ENCODE measurements at regions not wholly inside any gene's neighbourhood (a gene's known extent, or its start where the extent isn't known, plus 50 kb on each side); places are given as distances from the start of the nearest gene placed in this dataset.

DNA sequence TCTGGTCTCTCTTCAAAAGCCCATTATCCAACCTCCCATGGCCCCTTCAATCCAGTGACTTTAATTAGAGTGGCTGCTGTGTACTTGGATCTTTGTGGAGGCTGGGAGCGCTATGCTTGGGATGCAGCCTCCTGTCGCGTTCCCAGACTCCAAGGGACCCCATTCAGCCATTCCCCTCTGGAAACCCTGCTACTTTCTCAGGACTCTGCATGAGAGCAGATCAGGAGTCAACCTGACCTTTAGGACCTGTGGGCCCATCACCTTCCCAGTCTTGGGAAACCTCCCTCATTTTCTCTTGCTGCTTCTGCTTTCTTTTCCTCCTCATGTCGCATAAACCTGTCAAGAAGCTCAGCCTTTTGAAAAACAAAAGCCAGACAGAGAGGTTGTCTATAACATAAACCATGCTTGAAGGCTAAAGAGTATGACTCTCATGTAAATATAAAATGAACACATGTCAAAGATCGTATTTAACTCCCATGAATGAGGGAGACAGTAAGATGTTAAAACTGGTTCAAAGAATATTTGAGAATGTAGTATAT is 143.1 kb upstream of the PELI1 start:
- TF ChIP-seq, protein P1, sequence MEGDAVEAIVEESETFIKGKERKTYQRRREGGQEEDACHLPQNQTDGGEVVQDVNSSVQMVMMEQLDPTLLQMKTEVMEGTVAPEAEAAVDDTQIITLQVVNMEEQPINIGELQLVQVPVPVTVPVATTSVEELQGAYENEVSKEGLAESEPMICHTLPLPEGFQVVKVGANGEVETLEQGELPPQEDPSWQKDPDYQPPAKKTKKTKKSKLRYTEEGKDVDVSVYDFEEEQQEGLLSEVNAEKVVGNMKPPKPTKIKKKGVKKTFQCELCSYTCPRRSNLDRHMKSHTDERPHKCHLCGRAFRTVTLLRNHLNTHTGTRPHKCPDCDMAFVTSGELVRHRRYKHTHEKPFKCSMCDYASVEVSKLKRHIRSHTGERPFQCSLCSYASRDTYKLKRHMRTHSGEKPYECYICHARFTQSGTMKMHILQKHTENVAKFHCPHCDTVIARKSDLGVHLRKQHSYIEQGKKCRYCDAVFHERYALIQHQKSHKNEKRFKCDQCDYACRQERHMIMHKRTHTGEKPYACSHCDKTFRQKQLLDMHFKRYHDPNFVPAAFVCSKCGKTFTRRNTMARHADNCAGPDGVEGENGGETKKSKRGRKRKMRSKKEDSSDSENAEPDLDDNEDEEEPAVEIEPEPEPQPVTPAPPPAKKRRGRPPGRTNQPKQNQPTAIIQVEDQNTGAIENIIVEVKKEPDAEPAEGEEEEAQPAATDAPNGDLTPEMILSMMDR (IDR thresholded peaks at IDR 0.05; ENCODE audit: low read depth, low read length): no peak
- DNase-seq (ENCODE audit: low read depth in 2 of 2): no peak
- no peak overlapping the region for H3K4me3 ChIP-seq (replicated peaks in 1 of 2; ENCODE audit: low read depth in 2 of 2, low read length in 2 of 2)

DNA sequence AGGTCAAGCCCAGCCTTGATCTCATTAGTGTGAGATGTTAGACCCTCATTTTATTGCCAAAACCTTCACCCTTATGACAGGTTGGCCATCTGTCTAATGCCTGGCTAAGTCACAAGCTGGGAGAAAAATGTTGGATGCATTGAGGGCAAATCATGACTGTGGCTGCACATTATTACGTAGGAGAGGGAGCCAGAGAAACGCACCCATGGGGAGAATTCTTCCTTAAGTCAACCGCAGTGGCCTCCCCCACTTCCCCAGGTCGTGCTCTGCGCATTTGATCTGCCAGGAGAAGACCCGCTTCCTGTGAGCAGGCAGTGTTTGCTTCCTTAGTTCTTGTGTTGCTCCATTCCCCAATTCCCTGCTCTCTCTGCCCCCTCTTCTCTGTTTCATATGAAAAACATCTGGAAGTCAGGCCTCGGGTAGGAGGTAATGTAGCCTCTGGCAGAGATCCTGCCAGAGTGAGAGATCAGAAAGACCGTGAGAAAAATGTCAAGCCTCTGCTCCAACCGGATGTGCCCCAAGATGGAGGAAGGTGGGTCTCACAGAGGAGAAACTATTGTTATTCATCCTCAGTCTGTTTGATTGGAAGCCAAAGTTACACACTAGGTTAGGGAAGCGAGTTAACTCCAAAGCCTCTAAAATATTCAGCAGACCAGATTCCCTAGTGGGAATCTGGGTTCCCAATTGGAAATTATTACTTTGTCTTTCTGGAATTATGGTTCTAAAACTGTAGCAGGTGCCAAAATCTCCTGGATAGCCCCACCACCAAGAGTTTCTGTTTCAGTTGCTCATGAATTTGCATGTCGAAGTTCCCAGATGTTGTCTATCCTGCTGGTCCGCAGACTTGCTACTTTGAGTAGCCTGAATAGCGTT is 144.3 kb upstream of the PELI1 start:
- no peak overlapping the region for H3K4me3 ChIP-seq (replicated peaks in 1 of 2; ENCODE audit: low read depth in 2 of 2, low read length in 2 of 2)
- peak; percentile 95 to 96 for DNase-seq (ENCODE audit: low read depth in 2 of 2)
- TF ChIP-seq, protein P1 (IDR thresholded peaks at IDR 0.05; ENCODE audit: low read depth, low read length): no peak

DNA sequence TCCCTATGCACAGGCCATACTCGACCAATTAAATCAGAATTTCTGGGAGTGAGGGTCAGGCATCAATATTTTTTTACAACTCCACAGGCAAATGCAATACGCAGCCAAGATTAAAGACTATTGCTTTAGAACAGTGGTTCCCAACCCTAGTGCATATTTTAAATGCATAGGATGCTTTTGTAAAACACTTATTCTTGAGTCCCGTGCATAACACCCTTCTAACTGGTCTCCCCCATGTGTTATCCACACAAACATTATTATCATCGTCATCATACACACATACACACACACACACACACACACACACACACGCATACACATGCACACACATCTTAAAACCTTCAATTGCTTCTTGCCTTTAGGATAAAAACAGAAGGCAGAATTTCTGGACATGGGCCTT is 145.0 kb upstream of the PELI1 start:
- DNase-seq (ENCODE audit: low read depth in 2 of 2): peak; percentile 31 to 41
- no peak overlapping the region for H3K4me3 ChIP-seq (replicated peaks in 1 of 2; ENCODE audit: low read depth in 2 of 2, low read length in 2 of 2)
- TF ChIP-seq, protein P1 (IDR thresholded peaks at IDR 0.05; ENCODE audit: low read depth, low read length): no peak

DNA sequence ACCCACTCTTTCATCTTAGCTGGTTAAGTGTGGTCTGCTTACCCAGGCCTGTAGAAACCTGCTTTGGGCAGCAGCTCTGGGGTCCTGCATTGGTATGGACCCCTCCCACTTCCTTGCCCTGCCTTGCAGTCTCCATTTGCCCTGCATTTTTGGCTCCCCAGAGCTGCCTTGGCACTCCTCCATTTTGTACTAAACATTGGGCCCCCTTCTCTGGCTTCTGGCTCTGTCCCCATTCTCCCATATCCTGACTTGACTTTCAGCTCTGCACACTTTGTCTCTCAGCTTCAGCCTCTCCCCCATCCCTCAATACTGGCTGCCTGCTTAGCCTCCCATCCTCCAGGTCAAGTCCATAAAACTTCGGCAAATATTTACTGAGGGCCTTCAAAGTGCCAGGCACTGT is 145.5 kb upstream of the PELI1 start:
- no peak for DNase-seq (ENCODE audit: low read depth in 2 of 2)
- no peak overlapping the region for H3K4me3 ChIP-seq (replicated peaks in 1 of 2; ENCODE audit: low read depth in 2 of 2, low read length in 2 of 2)
- TF ChIP-seq, protein P1 (IDR thresholded peaks at IDR 0.05; ENCODE audit: low read depth, low read length): no peak

DNA sequence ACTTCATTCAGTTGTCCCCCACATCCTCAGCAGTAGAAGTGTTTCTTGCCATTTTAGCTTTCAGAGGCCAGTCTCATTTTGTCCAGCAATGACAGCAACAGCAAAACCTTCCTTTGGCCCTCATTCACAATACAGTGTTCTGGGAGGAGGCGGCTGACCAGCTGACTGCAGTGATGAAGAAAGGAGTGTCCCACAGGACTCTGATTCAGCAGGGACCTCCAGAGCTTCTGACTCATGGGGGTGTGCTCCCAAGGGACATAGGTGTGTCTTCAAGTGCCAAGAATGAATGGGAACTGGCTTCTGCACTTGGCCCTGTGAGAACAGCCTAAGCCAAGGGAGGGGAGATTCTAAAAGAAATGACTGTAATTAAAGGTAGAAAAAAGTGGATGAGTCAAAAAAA is 147.0 kb upstream of the PELI1 start:
- DNase-seq (ENCODE audit: low read depth in 2 of 2): peak; percentile 85 to 100
- TF ChIP-seq, protein P1 (IDR thresholded peaks at IDR 0.05; ENCODE audit: low read depth, low read length): no peak
- H3K4me3 ChIP-seq (replicated peaks in 1 of 2; ENCODE audit: low read depth in 2 of 2, low read length in 2 of 2): no peak overlapping the region

DNA sequence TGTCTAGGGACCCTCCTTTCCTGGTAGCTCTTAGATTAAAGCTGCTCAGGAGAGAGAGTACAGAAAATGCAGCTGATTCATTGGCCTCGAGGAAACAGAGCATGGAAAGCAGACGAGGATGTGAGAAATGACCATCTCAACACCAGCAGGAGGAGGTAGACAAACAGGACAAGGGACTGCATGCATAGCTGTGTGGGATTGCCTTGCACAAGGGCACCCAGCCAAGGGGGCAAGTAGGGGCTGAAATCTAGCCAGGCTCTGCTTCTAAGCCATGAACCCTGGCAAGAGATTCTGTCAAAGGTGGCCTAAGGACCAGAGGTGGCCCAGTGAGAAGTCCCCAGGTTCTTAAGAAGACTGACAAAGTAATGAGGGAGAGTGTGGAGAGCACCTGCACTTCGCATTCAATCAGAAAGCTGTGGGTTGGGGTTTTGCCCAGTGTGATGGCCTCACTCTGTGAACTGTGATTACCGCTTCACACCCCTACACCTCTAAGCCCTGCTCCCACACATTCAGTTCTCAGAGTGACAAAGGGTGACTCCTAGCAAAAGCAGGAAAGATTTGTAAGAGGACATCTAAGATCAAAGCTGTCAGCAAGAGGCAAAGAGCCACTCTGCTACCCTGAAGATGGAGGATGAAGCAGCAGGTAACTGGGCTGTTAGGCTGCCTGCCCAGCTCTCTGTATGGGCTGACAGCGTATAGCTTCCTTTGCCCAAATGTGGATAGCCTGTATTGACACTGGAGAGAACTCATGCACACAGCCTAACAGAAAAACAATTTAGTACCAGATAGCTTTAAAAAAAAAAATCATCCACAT is 151.3 kb upstream of the PELI1 start:
- DNase-seq (ENCODE audit: low read depth in 2 of 2): no peak
- H3K4me3 ChIP-seq (replicated peaks in 1 of 2; ENCODE audit: low read depth in 2 of 2, low read length in 2 of 2): no peak overlapping the region
- TF ChIP-seq, protein P1 (IDR thresholded peaks at IDR 0.05; ENCODE audit: low read depth, low read length): no peak
